Testis (tissue), 2 donors: ENCODE measurements at regions not wholly inside any gene's neighbourhood (a gene's known extent, or its start where the extent isn't known, plus 50 kb on each side); places are given as distances from the start of the nearest gene placed in this dataset.

Experiments used
- DNase-seq: peaks from one replicate; pipeline ENCODE4 v3.0.0-alpha.2; 2019
- H3K27ac ChIP-seq, 2 donors: fragments of 200-600 bp; sonication (generic); one replicate each; pipeline ENCODE4 v1.5.1; 2019
- H3K27me3 ChIP-seq: fragments of 200-600 bp; sonication (generic); one replicate; pipeline ENCODE4 v1.5.1; 2019
- H3K36me3 ChIP-seq: fragments of 200-600 bp; sonication (generic); one replicate; pipeline ENCODE4 v1.5.1; 2017; ENCODE audit warnings: low read depth; ENCODE audit errors: missing control alignments
- H3K4me1 ChIP-seq: fragments of 200-600 bp; sonication (generic); one replicate; pipeline ENCODE4 v1.5.1; 2019
- H3K4me3 ChIP-seq, 2 donors: fragments of 200-600 bp; sonication (generic); one replicate each; pipeline ENCODE4 v1.5.1; 2017 to 2019
- H3K9me3 ChIP-seq: fragments of 200-600 bp; sonication (generic); one replicate; pipeline ENCODE4 v1.5.1; 2017
- POLR2A ChIP-seq: fragments of 450-650 bp; IDR thresholded peaks from one replicate; pipeline ENCODE4 v1.6.1; 2017; ENCODE audit warnings: antibody characterized with exemption, mild to moderate bottlenecking, moderate library complexity
- WGBS, 2 donors: methylation state at CpG; one replicate each; pipeline ENCODE4 v1.1.5; 2018; 5-methylcytosine and 5-hydroxymethylcytosine counted together
- intact Hi-C: fragments of 100-400 bp; cut with DNase I; formaldehyde crosslinking; loops from one replicate; pipeline ENCODE4 v1.15.1; 2023; ENCODE audit warnings: low total_unique reads
- TF ChIP-seq, protein P1 (sequence below), 3 experiments: fragments of 450-650 bp in 2 of 3; fragments of 200-600 bp in 1 of 3; sonication (generic) in 1 of 3; IDR thresholded peaks; one replicate each; pipeline ENCODE4 v1.5.1; 2016 to 2019; ENCODE audit warnings: antibody characterized with exemption in 3 of 3, mild to moderate bottlenecking in 2 of 3, moderate library complexity in 1 of 3

DNA sequence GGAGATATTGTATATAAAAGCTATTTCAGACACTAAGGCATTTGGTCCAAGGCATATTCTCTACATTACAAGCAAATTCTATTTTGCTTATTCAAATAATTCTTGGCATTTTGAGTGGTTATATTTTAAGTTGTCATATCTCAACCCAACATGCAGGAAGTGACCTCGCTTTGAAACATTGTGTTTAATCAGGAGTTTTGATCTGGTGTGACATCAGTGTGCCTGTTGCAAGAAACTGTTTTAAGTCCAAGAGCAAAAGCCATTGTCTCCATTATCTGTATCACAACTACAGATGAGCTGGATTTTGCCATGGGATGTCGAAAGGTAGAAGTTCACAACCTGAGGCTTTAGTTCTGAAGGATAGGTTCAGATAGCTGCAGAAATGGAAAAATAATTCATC, 509.9 kb upstream of the ID4 start:
- WGBS, 2 donors, result 53 to 57% methylated on average over 2 of the region's 2 CpGs
- intact Hi-C loops, result no loop called here
- H3K4me3 ChIP-seq, result no peak overlapping the region
- no peaks in the 10 kb centered on the region for H3K27me3 ChIP-seq
- H3K9me3 ChIP-seq, result no peaks in the 10 kb centered on the region
- H3K36me3 ChIP-seq, result no peaks in the 10 kb centered on the region
- H3K4me1 ChIP-seq, result no peaks in the 10 kb centered on the region
- no peak for DNase-seq
- H3K27ac ChIP-seq, result no peak overlapping the region
- TF ChIP-seq, protein P1, sequence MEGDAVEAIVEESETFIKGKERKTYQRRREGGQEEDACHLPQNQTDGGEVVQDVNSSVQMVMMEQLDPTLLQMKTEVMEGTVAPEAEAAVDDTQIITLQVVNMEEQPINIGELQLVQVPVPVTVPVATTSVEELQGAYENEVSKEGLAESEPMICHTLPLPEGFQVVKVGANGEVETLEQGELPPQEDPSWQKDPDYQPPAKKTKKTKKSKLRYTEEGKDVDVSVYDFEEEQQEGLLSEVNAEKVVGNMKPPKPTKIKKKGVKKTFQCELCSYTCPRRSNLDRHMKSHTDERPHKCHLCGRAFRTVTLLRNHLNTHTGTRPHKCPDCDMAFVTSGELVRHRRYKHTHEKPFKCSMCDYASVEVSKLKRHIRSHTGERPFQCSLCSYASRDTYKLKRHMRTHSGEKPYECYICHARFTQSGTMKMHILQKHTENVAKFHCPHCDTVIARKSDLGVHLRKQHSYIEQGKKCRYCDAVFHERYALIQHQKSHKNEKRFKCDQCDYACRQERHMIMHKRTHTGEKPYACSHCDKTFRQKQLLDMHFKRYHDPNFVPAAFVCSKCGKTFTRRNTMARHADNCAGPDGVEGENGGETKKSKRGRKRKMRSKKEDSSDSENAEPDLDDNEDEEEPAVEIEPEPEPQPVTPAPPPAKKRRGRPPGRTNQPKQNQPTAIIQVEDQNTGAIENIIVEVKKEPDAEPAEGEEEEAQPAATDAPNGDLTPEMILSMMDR (IDR thresholded peaks at IDR 0.05), result no peak
- no peak for TF ChIP-seq POLR2A

DNA sequence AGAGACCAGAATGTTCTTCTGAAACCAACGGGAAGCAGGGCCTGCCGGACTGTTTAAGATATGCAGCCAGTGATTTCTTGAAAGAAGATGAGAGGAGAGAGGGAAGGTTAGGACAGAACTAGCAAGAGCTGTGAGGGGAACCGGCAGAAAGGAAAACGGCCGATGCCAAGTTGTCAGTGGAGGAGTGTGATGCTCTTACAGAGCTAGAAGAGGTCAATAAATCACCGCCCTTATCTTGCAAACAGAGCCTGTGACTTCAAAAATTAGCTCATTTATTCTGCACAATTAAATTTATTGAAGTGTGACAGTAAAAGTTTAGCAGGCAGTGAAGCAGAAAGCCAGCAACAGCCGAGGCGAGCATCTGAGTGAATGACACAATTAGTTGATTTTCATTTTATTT, 509.5 kb upstream of the ID4 start:
- no peaks in the 10 kb centered on the region for H3K36me3 ChIP-seq
- H3K27me3 ChIP-seq, result no peaks in the 10 kb centered on the region
- no peaks in the 10 kb centered on the region for H3K4me1 ChIP-seq
- H3K27ac ChIP-seq, result no peak overlapping the region
- 43 to 47% methylated on average over 8 of the region's 8 CpGs for WGBS, 2 donors
- intact Hi-C loops, result no loop called here
- no peaks in the 10 kb centered on the region for H3K9me3 ChIP-seq
- TF ChIP-seq, protein P1 (IDR thresholded peaks at IDR 0.05), result no peak
- no peak for TF ChIP-seq POLR2A
- no peak overlapping the region for H3K4me3 ChIP-seq
- DNase-seq, result no peak

DNA sequence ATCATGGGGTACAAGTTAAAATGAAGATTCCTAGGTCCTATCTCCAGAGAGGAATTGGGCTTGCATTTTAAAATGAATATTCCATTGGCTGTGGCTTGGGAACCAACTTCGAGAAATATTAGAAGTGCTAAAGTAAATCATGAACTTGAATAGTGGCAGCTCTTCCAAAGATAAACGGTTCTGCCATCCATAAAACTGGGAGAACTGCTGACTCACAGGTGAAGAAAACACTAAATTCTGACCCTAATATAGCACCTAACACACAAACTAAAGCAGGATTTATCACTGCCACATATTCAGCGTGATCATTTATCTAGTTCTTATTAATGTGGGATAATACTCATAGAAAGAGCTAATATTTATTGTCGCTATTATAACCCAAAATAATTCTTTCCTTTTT, 508.1 kb upstream of the ID4 start:
- H3K4me1 ChIP-seq, result no peaks in the 10 kb centered on the region
- DNase-seq, result no peak
- no peak for TF ChIP-seq POLR2A
- TF ChIP-seq, protein P1 (IDR thresholded peaks at IDR 0.05), result no peak
- H3K9me3 ChIP-seq, result no peaks in the 10 kb centered on the region
- WGBS, 2 donors, result 71 to 84% methylated on average over 4 of the region's 4 CpGs
- intact Hi-C loops, result no loop called here
- H3K4me3 ChIP-seq, result no peak overlapping the region
- H3K36me3 ChIP-seq, result no peaks in the 10 kb centered on the region
- H3K27me3 ChIP-seq, result no peaks in the 10 kb centered on the region
- no peak overlapping the region for H3K27ac ChIP-seq

DNA sequence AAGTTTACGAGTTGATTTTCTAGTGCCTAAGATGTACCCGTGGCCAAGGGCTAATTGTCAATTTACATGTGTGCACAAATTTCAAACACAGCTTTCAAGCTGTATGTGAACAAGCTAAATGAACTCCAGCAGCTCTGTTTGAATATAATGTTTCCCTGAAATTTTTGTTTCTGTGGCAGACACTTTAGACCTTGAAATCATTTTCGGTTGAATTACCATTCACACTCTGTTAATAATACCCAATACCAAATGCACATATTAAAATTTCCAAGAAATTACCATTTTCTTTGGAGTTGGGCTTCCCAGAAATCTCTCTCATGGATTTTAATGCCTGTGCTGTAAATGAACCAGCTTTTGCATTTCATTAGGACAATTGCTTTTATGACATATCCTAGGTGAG, 506.1 kb upstream of the ID4 start:
- DNase-seq, result no peak
- TF ChIP-seq, protein P1 (IDR thresholded peaks at IDR 0.05), result no peak
- no peak for TF ChIP-seq POLR2A
- no peaks in the 10 kb centered on the region for H3K36me3 ChIP-seq
- no peaks in the 10 kb centered on the region for H3K9me3 ChIP-seq
- no peak overlapping the region for H3K27ac ChIP-seq
- H3K4me3 ChIP-seq, result no peak overlapping the region
- intact Hi-C loops, result no loop called here
- 77 to 88% methylated on average over 3 of the region's 3 CpGs for WGBS, 2 donors
- H3K27me3 ChIP-seq, result no peaks in the 10 kb centered on the region
- H3K4me1 ChIP-seq, result no peaks in the 10 kb centered on the region

DNA sequence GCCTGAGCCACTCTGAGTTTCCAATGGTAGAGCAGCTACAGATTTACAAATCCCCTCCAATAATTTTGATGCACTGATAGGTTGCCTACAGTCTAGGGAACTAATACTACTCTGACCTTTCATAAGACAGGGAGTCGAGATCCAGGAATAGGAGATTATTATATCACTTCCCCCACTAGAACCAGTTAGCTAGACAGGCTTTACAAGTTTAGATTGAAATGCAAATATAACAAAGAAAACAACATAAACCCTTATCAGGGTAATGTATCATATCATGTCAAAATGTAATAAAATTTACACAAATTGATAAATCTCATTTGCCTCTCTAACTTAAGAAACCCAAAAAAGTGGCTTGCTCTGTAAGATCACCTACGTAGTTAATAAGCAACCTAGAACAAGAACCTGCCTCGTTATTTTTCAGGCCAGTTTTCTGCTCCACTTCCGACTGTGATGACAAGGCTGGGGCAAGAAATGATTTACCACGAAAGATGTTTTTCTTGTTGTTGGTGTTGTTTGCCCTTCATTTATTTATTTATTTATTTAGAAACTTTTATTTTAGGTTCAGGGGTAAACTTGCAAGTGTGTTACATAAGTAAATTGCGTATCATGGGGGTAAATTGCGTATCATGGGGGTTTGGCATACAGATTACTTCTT, 504.2 kb upstream of the ID4 start:
- Histone ChIP-seq H3K4me1 (no peaks in the 10 kb centered on the region), H3K9me3 (no peaks in the 10 kb centered on the region), H3K27ac (no peak overlapping the region), H3K36me3 (no peaks in the 10 kb centered on the region), H3K27me3 (no peaks in the 10 kb centered on the region), H3K4me3 (no peak overlapping the region)
- DNase-seq, result no peak
- TF ChIP-seq, protein P1 (IDR thresholded peaks at IDR 0.05), result no peak
- TF ChIP-seq POLR2A, result no peak
- intact Hi-C loops, result no loop called here
- 73 to 76% methylated on average over 7 of the region's 7 CpGs for WGBS, 2 donors
